Breast epithelium (tissue), 3 donors: ENCODE measurements at regions not wholly inside any gene's neighbourhood (a gene's known extent, or its start where the extent isn't known, plus 50 kb on each side); places are given as distances from the start of the nearest gene placed in this dataset.

Source experiments
- CTCF ChIP-seq, 3 donors: fragments of 450-650 bp; IDR thresholded peaks; one replicate each; pipeline ENCODE4 v1.5.1; 2016 to 2017; ENCODE audit warnings: antibody characterized with exemption in 3 of 3, mild to moderate bottlenecking in 3 of 3, moderate library complexity in 3 of 3
- POLR2A ChIP-seq: fragments of 450-650 bp; IDR thresholded peaks from one replicate; pipeline ENCODE4 v1.6.1; 2016; ENCODE audit warnings: antibody characterized with exemption, mild to moderate bottlenecking, moderate library complexity
- POLR2AphosphoS5 ChIP-seq, 3 donors: sonication (generic); formaldehyde crosslinking; IDR thresholded peaks; one replicate each; pipeline ENCODE4 v1.6.1; 2017; ENCODE audit warnings: antibody characterized with exemption in 3 of 3

- TF ChIP-seq CTCF (IDR thresholded peaks at IDR 0.05) (no peak), POLR2A (no peak), POLR2AphosphoS5 (IDR thresholded peaks at IDR 0.05) (no peak)
These were observed 52.2 kb upstream of the FGF10 start for GRCh38 chr5:44441460-44441859.
